ENCODE measurements at regions not wholly inside any gene's neighbourhood (a gene's known extent, or its start where the extent isn't known, plus 50 kb on each side); places are given as distances from the start of the nearest gene placed in this dataset.

GRCh38 chr13:99063178-99063577, 85.3 kb upstream of the DOCK9 start:
- Histone ChIP-seq H3K79me2 (ENCODE audit: insufficient read depth, low read length) (peaks cover 12% of the 10 kb centered on the region), H3K36me3 (ENCODE audit: control insufficient read depth in 1 of 2, insufficient read depth in 2 of 2, low read length in 2 of 2) (no peaks in the 10 kb centered on the region; a peak in 1 of 4 replicates), H3K4me3 (replicated peaks in 1 of 2; ENCODE audit: low read depth in 1 of 2, low read length in 2 of 2) (no peak overlapping the region), H3K27me3 (ENCODE audit: insufficient read depth, low read length) (no peaks in the 10 kb centered on the region), H4K20me1 (ENCODE audit: insufficient read depth) (no peaks in the 10 kb centered on the region), H3K4me1 (ENCODE audit: control insufficient read depth in 1 of 2, insufficient read depth in 2 of 2, low read length in 2 of 2) (peaks cover 18 to 25% of the 10 kb centered on the region in 2 experiments), H3K4me2 (ENCODE audit: low read length) (no peak overlapping the region), H3K9me3 (ENCODE audit: control insufficient read depth in 1 of 2, insufficient read depth in 1 of 2, low read depth in 1 of 2, low read length in 2 of 2) (peaks cover 0 to 4% of the 10 kb centered on the region in 2 experiments; a peak in 1 of 4 replicates), H3K9me2 (ENCODE audit: insufficient read depth) (no peaks in the 10 kb centered on the region), H2AFZ (ENCODE audit: low read depth, low read length, poor library complexity, severe bottlenecking) (no peak overlapping the region), H3K9ac (ENCODE audit: low read length) (no peak overlapping the region), H3K27ac (ENCODE audit: low read depth, low read length) (no peak overlapping the region)
- no peak for DNase-seq (ENCODE audit: low read depth, low spot score)
- intact Hi-C loops (cut with micrococcal nuclease): no loop called here
- BruUV-seq (replicated peaks): no TSS peak
- POLR2A ChIA-PET: no interaction called here
- no peak for TF ChIP-seq SP1 (IDR thresholded peaks at IDR 0.05; ENCODE audit: low read depth)
- TF ChIP-seq ZNF274 (IDR thresholded peaks at IDR 0.05; ENCODE audit: low read depth, low read length): no peak
- TF ChIP-seq CBX3 (IDR thresholded peaks at IDR 0.05; ENCODE audit: low read depth): no peak
- no peak for TF ChIP-seq SIN3A (IDR thresholded peaks at IDR 0.05; ENCODE audit: low read depth)
- no peak for TF ChIP-seq POLR2A (IDR thresholded peaks at IDR 0.05; ENCODE audit: borderline replicate concordance, extremely low read depth, insufficient read depth, insufficient read length)
- TF ChIP-seq CEBPB (IDR thresholded peaks at IDR 0.05; ENCODE audit: low read depth): no peak
- no peak for TF ChIP-seq CTCF (IDR thresholded peaks at IDR 0.05 in 2 of 3, conservative IDR thresholded peaks at IDR 0.05 in 1 of 3; ENCODE audit: borderline replicate concordance in 1 of 3, insufficient read depth in 1 of 3, low read depth in 2 of 3, low read length in 2 of 3)
- CTCF ChIA-PET: no interaction called here
- no peak for ATAC-seq
- RAD21 ChIA-PET (ENCODE audit: low non-redundant PET in 1 of 2, low total read pairs in 2 of 2, uncharacterized antibody in 2 of 2, unreplicated experiment in 2 of 2): no interaction called here

GRCh38 chr13:99063952-99064351, 86.1 kb upstream of the DOCK9 start:
- DNase-seq (ENCODE audit: low read depth, low spot score) (no peak), ATAC-seq (no peak)
- H3K9me2 ChIP-seq (ENCODE audit: insufficient read depth): no peaks in the 10 kb centered on the region
- POLR2A ChIA-PET: no interaction called here
- H3K27ac ChIP-seq (ENCODE audit: low read depth, low read length): no peak overlapping the region
- peaks cover 0 to 4% of the 10 kb centered on the region in 2 experiments; a peak in 1 of 4 replicates for H3K9me3 ChIP-seq (ENCODE audit: control insufficient read depth in 1 of 2, insufficient read depth in 1 of 2, low read depth in 1 of 2, low read length in 2 of 2)
- H3K4me3 ChIP-seq (replicated peaks in 1 of 2; ENCODE audit: low read depth in 1 of 2, low read length in 2 of 2): no peak overlapping the region
- H3K9ac ChIP-seq (ENCODE audit: low read length): no peak overlapping the region
- RAD21 ChIA-PET (ENCODE audit: low non-redundant PET in 1 of 2, low total read pairs in 2 of 2, uncharacterized antibody in 2 of 2, unreplicated experiment in 2 of 2): no interaction called here
- peaks cover 20 to 33% of the 10 kb centered on the region in 2 experiments for H3K4me1 ChIP-seq (ENCODE audit: control insufficient read depth in 1 of 2, insufficient read depth in 2 of 2, low read length in 2 of 2)
- H4K20me1 ChIP-seq (ENCODE audit: insufficient read depth): no peaks in the 10 kb centered on the region
- no peak for TF ChIP-seq REST (IDR thresholded peaks at IDR 0.05; ENCODE audit: low read depth)
- TF ChIP-seq RAD21 (IDR thresholded peaks at IDR 0.05; ENCODE audit: low read depth): no peak
- TF ChIP-seq FOSL1 (IDR thresholded peaks at IDR 0.05; ENCODE audit: low read depth): no peak
- TF ChIP-seq EGR1 (IDR thresholded peaks at IDR 0.05; ENCODE audit: low read depth): no peak
- TF ChIP-seq SP1 (IDR thresholded peaks at IDR 0.05; ENCODE audit: low read depth): no peak
- no peak for TF ChIP-seq EZH2 (IDR thresholded peaks at IDR 0.05)
- TF ChIP-seq TCF7L2 (IDR thresholded peaks at IDR 0.05; ENCODE audit: borderline replicate concordance, extremely low read depth, insufficient read depth, insufficient read length): no peak
- no peak for TF ChIP-seq EZH2phosphoT487 (IDR thresholded peaks at IDR 0.05; ENCODE audit: borderline replicate concordance)
- no peak for TF ChIP-seq SRF (IDR thresholded peaks at IDR 0.05; ENCODE audit: low read depth)
- TF ChIP-seq MAX (IDR thresholded peaks at IDR 0.05): no peak
- TF ChIP-seq CEBPB (IDR thresholded peaks at IDR 0.05; ENCODE audit: low read depth): no peak
- H2AFZ ChIP-seq (ENCODE audit: low read depth, low read length, poor library complexity, severe bottlenecking): no peak overlapping the region
- no peaks in the 10 kb centered on the region for H3K27me3 ChIP-seq (ENCODE audit: insufficient read depth, low read length)
- intact Hi-C loops (cut with micrococcal nuclease): no loop called here
- peaks cover 9% of the 10 kb centered on the region for H3K79me2 ChIP-seq (ENCODE audit: insufficient read depth, low read length)
- no peak overlapping the region for H3K4me2 ChIP-seq (ENCODE audit: low read length)
- H3K36me3 ChIP-seq (ENCODE audit: control insufficient read depth in 1 of 2, insufficient read depth in 2 of 2, low read length in 2 of 2): no peaks in the 10 kb centered on the region; a peak in 1 of 4 replicates
- no TSS peak for BruUV-seq (replicated peaks)
- CTCF ChIA-PET: no interaction called here

Measured in HCT116 (cell line).